Keratinocyte (primary cell): ENCODE measurements at regions not wholly inside any gene's neighbourhood (a gene's known extent, or its start where the extent isn't known, plus 50 kb on each side); places are given as distances from the start of the nearest gene placed in this dataset.

Experiments
- DNase-seq: peaks from one replicate; pipeline ENCODE4 v3.0.0-alpha.2; 2011; ENCODE audit warnings: low read depth, missing footprints, low spot score
- FAIRE-seq: peaks from 2 replicates; lab custom pipeline; 2011; peaks lifted over from hg19 to GRCh38; lab: Jason Lieb, UNC
- H2AFZ ChIP-seq: 2 replicates; pipeline ENCODE4 v1.6.0; 2012; ENCODE audit warnings: low read length, control low read depth, inconsistent platforms; ENCODE audit not compliant: control insufficient read depth
- H3K27ac ChIP-seq: 2 replicates; pipeline ENCODE4 v1.5.1; 2011; ENCODE audit warnings: low read length; ENCODE audit not compliant: control insufficient read depth, insufficient read depth
- H3K27me3 ChIP-seq: 3 replicates; pipeline ENCODE4 v1.6.0; 2011; ENCODE audit warnings: low read length; ENCODE audit not compliant: control insufficient read depth, insufficient read depth; ENCODE audit errors: extremely low read depth
- H3K36me3 ChIP-seq, 2 experiments: 2 replicates in 1 of 2; 3 replicates in 1 of 2; pipeline ENCODE4 v1.5.1; 2011; ENCODE audit warnings: low read length in 2 of 2, mild to moderate bottlenecking in 1 of 2; ENCODE audit not compliant: control insufficient read depth in 2 of 2, insufficient read depth in 2 of 2; ENCODE audit errors: extremely low read depth in 1 of 2
- H3K4me1 ChIP-seq: 3 replicates; pipeline ENCODE4 v1.5.1; 2011; ENCODE audit warnings: low read length; ENCODE audit not compliant: control insufficient read depth, insufficient read depth; ENCODE audit errors: extremely low read depth
- H3K4me2 ChIP-seq: 3 replicates; pipeline ENCODE4 v1.6.0; 2011; ENCODE audit warnings: low read depth, low read length; ENCODE audit not compliant: control insufficient read depth, insufficient read depth; ENCODE audit errors: extremely low read depth
- H3K4me3 ChIP-seq, 3 experiments: fragments of 200-600 bp in 1 of 3; sonication (generic) in 1 of 3; 2 replicates in 2 of 3; 3 replicates in 1 of 3; pipeline ENCODE4 v1.5.1; 2011 to 2016; ENCODE audit warnings: low read length in 3 of 3, mild to moderate bottlenecking in 3 of 3, control low read depth in 2 of 3, inconsistent platforms in 1 of 3, low read depth in 1 of 3, mixed read lengths in 1 of 3, mixed run types in 1 of 3, moderate library complexity in 1 of 3; ENCODE audit not compliant: control insufficient read depth in 2 of 3, insufficient read depth in 2 of 3; ENCODE audit errors: extremely low read depth in 1 of 3
- H3K79me2 ChIP-seq: 2 replicates; pipeline ENCODE4 v1.6.0; 2012; ENCODE audit warnings: low read length; ENCODE audit not compliant: control insufficient read depth, insufficient read depth
- H3K9ac ChIP-seq: 3 replicates; pipeline ENCODE4 v1.6.0; 2011; ENCODE audit warnings: low read length; ENCODE audit not compliant: control insufficient read depth, insufficient read depth; ENCODE audit errors: extremely low read depth
- H3K9me1 ChIP-seq: 3 replicates; pipeline ENCODE4 v1.6.0; 2011; ENCODE audit warnings: low read length; ENCODE audit not compliant: control insufficient read depth, insufficient read depth; ENCODE audit errors: extremely low read depth
- H3K9me3 ChIP-seq: 2 replicates; pipeline ENCODE4 v1.5.1; 2012; ENCODE audit warnings: low read depth, low read length; ENCODE audit not compliant: control insufficient read depth
- H4K20me1 ChIP-seq: 3 replicates; pipeline ENCODE4 v1.6.0; 2011; ENCODE audit warnings: low read length; ENCODE audit not compliant: control insufficient read depth, insufficient read depth; ENCODE audit errors: extremely low read depth
- CTCF ChIP-seq, 3 experiments: IDR thresholded peaks in 1 of 3; conservative IDR thresholded peaks in 1 of 3; optimal IDR thresholded peaks in 1 of 3; 2 replicates in 2 of 3; 3 replicates in 1 of 3; pipeline versions ENCODE3 to v1.5.1; 2011; ENCODE audit warnings: low read length in 3 of 3, mild to moderate bottlenecking in 3 of 3, moderate library complexity in 2 of 3, control low read depth in 1 of 3, inconsistent platforms in 1 of 3; ENCODE audit not compliant: insufficient read depth in 2 of 3; ENCODE audit errors: extremely low read depth in 1 of 3
- EZH2 ChIP-seq: IDR thresholded peaks from one replicate; pipeline ENCODE4 v1.6.1; 2012; ENCODE audit warnings: inconsistent platforms, mild to moderate bottlenecking, low read length, moderate library complexity
- dilution Hi-C: fragments of 300-500 bp; cut with MboI; formaldehyde crosslinking; loops from one replicate; pipeline ENCODE4 v1.7.0; 2020; ENCODE audit warnings: low sequenced_read_pairs; ENCODE audit not compliant: extremely low pct_ligation_motif_present

DNA sequence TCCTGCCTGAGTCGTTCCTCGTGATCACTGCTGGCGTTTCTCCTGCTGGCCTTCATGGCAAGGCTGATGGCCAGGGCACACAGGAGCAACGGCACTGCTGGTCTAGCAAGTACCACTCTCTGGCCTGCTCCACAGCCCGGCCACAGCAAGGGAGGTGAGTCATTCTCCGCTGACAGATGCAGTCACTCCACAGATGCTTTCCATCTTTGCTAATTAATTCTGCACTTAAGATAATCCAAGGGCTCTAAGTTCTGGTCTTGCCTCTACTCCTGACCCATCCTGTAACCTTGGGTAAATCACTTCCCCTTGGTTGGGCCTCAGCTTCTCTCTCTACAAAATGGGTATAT lies 244.4 kb downstream of the RPS24 start:
- Histone ChIP-seq H3K4me2 (no peak overlapping the region), H3K36me3 (no peaks in the 10 kb centered on the region), H3K9me1 (no peaks in the 10 kb centered on the region), H3K9me3 (no peaks in the 10 kb centered on the region), H3K4me1 (no peaks in the 10 kb centered on the region), H4K20me1 (no peaks in the 10 kb centered on the region), H2AFZ (no peak overlapping the region), H3K79me2 (no peaks in the 10 kb centered on the region), H3K27ac (no peak overlapping the region), H3K27me3 (peaks cover 13% of the 10 kb centered on the region), H3K4me3 (no peak overlapping the region), H3K9ac (no peak overlapping the region)
- TF ChIP-seq EZH2 = no peak
- TF ChIP-seq CTCF (optimal IDR thresholded peaks at IDR 0.05 in 1 of 3, IDR thresholded peaks at IDR 0.05 in 1 of 3, conservative IDR thresholded peaks at IDR 0.05 in 1 of 3; ENCODE audit: extremely low read depth in 1 of 3, insufficient read depth in 2 of 3, low read length in 3 of 3) = no peak
- FAIRE-seq = no peak
- DNase-seq = no peak
- dilution Hi-C loops = no loop called here

GRCh38 chr10:78279756-78280155 lies 246.1 kb downstream of the RPS24 start:
- H3K4me2 ChIP-seq = no peak overlapping the region
- TF ChIP-seq EZH2 = no peak
- TF ChIP-seq CTCF (optimal IDR thresholded peaks at IDR 0.05 in 1 of 3, IDR thresholded peaks at IDR 0.05 in 1 of 3, conservative IDR thresholded peaks at IDR 0.05 in 1 of 3; ENCODE audit: extremely low read depth in 1 of 3, insufficient read depth in 2 of 3, low read length in 3 of 3) = no peak
- H3K4me3 ChIP-seq = no peak overlapping the region
- no peaks in the 10 kb centered on the region for H3K9me3 ChIP-seq
- peaks cover 13% of the 10 kb centered on the region for H3K27me3 ChIP-seq
- H3K36me3 ChIP-seq = no peaks in the 10 kb centered on the region
- no peaks in the 10 kb centered on the region for H3K4me1 ChIP-seq
- dilution Hi-C loops = no loop called here
- H3K9ac ChIP-seq = no peak overlapping the region
- DNase-seq (no peak), FAIRE-seq (no peak)
- no peak overlapping the region for H2AFZ ChIP-seq
- H3K27ac ChIP-seq = no peak overlapping the region
- H3K9me1 ChIP-seq = no peaks in the 10 kb centered on the region
- H3K79me2 ChIP-seq = no peaks in the 10 kb centered on the region
- no peaks in the 10 kb centered on the region for H4K20me1 ChIP-seq
